Heart left ventricle (tissue), 16 donors: ENCODE measurements at regions not wholly inside any gene's neighbourhood (a gene's known extent, or its start where the extent isn't known, plus 50 kb on each side); places are given as distances from the start of the nearest gene placed in this dataset.
"Not testable (repeated sequence)": the region's sequence is repeated elsewhere in the genome, so short reads cannot be mapped to it uniquely, and the experiment has no call there.

Experiments used
- ATAC-seq, 4 donors: fragments of 200-7000 bp; cut with Tn5 transposase; one replicate each; pipeline ENCODE4 v1.9.1; 2020 to 2022; ENCODE audit warnings: moderate library complexity in 4 of 4, mild to moderate bottlenecking in 3 of 4, moderate number of reproducible peaks in 1 of 4
- DNase-seq, 5 donors: peaks; one replicate each; pipeline ENCODE4 v3.0.0-alpha.2; 2020
- H3K27ac ChIP-seq, 12 donors: fragments of 200-600 bp; sonication (generic) in 4 of 12; one replicate each; pipeline versions ENCODE4 v1.5.0 to v1.8.0; 2016 to 2022; ENCODE audit warnings: mild to moderate bottlenecking in 2 of 12
- H3K27me3 ChIP-seq, 9 donors: fragments of 200-600 bp; sonication (generic) in 2 of 9; one replicate each; pipeline versions ENCODE4 v1.5.1 to v1.8.0; 2016 to 2022; ENCODE audit warnings: mild to moderate bottlenecking in 3 of 9
- H3K36me3 ChIP-seq, 9 donors: fragments of 200-600 bp; sonication (generic) in 2 of 9; one replicate each; pipeline versions ENCODE4 v1.5.0 to v1.8.0; 2018 to 2022; ENCODE audit warnings: mild to moderate bottlenecking in 2 of 9
- H3K4me1 ChIP-seq, 12 donors: fragments of 200-600 bp; sonication (generic) in 4 of 12; one replicate each; pipeline versions ENCODE4 v1.5.0 to v1.8.0; 2016 to 2022; ENCODE audit warnings: mild to moderate bottlenecking in 3 of 12
- H3K4me3 ChIP-seq, 12 donors: fragments of 200-600 bp; sonication (generic) in 4 of 12; one replicate each; pipeline versions ENCODE4 v1.5.0 to v1.8.0; 2017 to 2022; ENCODE audit warnings: mild to moderate bottlenecking in 9 of 12, moderate library complexity in 4 of 12
- H3K9me3 ChIP-seq, 12 donors: fragments of 200-600 bp; sonication (generic) in 4 of 12; one replicate each; pipeline versions ENCODE4 v1.5.0 to v1.8.0; 2016 to 2022; ENCODE audit warnings: mild to moderate bottlenecking in 1 of 12
- CTCF ChIP-seq, 12 donors: fragments of 200-600 bp; sonication (generic) in 4 of 12; IDR thresholded peaks; one replicate each; pipeline versions ENCODE4 v1.5.0 to v1.8.0; 2018 to 2022; ENCODE audit warnings: antibody characterized with exemption in 12 of 12, mild to moderate bottlenecking in 5 of 12
- POLR2A ChIP-seq, 2 donors: fragments of 450-650 bp; IDR thresholded peaks; one replicate each; pipeline ENCODE4 v1.6.1; 2017; ENCODE audit warnings: antibody characterized with exemption in 2 of 2, mild to moderate bottlenecking in 2 of 2, moderate library complexity in 2 of 2
- WGBS, 4 donors: extraction: QIAGEN DNeasy Blood & Tissue Kit in 2 of 4; methylation state at CpG; one replicate each; pipeline versions ENCODE4 v1.1.5 to v1.1.7; 2013 to 2018; 5-methylcytosine and 5-hydroxymethylcytosine counted together
- intact Hi-C, 10 donors: fragments of 100-400 bp; cut with DNase I; formaldehyde crosslinking; loops; one replicate each; pipeline versions ENCODE4 v1.11.1 to v1.14.2; 2022
- donor health status: ischemic (EF 13 %, LVEDD 7.1; RV severe dilation, severe dysfunction).
- donor health status: healthy with polysubstance abuse.
- donor health status: DM: no; HTN: yes; CAD: no.
- donor health status: DM: no; HTN: no; CAD: no.
- donor health status: ischemic (EF 25% LVEDD 6.9; RV normal size, moderate dysfunction).
- donor health status: ischemic (EF 25% LVEDD 5.7; RV mildly dilated, moderate dysfunction).
- donor health status: healthy.
- donor health status: DM: yes; HTN: yes; CAD: no.
- donor health status: ischemic (EF 35%, LVEDD 5.7; RV mildly dilated, moderate dysfunction).
- donor health status: nonischemic (EF 11% LVEDD 7.7; RV severe dilation, severe dysfunction).
- donor health status: DM: yes; HTN: yes; CAD: no.
- donor health status: PGD.
- donor health status: ischemic (EF 29% LVEDD 5.4; RV normal size, mild dysfunction).
- donor health status: nonischemic (EF 23%, LVEDD 6.1; RV moderate dilation, normal function).

DNA sequence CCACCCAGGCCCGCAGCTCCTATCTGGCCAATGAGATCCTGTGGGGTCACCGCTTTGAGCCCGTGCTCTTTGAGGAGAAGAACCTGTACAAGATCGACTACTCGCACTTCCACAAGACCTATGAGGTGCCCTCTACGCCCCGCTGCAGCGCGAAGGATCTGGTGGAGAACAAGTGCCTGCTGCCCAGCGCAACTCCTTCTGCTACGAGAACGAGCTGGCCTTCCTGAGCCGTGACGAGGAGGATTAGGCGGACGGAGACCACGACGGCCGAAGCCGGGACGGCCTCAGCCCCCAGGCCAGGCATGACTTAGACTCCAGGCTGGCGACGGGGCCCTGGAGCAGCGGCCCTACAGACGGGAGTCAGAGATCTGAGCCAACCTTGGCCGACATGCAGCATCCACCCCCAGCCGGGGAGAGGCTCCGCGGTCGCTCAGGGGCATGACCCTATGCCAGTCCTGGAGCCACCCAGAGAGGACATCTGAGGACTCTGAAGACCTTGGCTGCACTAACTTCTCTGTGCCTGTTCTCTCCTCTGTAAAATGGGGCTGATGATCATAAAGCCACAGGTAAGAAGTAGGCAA is 312.0 kb upstream of the WSB1 start:
- H3K9me3 ChIP-seq, H3K4me1 ChIP-seq, H3K27me3 ChIP-seq, H3K4me3 ChIP-seq, H3K27ac ChIP-seq, intact Hi-C loops, ATAC-seq, DNase-seq, H3K36me3 ChIP-seq: not testable (repeated sequence)
- WGBS, 4 donors = 91 to 93% (median 91%) methylated on average over 29 to 30 of the region's 30 CpGs

- H3K4me3 ChIP-seq, DNase-seq, H3K4me1 ChIP-seq, H3K36me3 ChIP-seq, intact Hi-C loops, H3K9me3 ChIP-seq, H3K27me3 ChIP-seq, H3K27ac ChIP-seq: not testable (repeated sequence)
- ATAC-seq = peak in 1 of 4 donors; percentile 29
- 75 to 83% (median 82%) methylated on average over 3 of the region's 3 CpGs for WGBS, 4 donors
These were observed 311.4 kb upstream of the WSB1 start for GRCh38 chr17:26982563-26982962.

DNA sequence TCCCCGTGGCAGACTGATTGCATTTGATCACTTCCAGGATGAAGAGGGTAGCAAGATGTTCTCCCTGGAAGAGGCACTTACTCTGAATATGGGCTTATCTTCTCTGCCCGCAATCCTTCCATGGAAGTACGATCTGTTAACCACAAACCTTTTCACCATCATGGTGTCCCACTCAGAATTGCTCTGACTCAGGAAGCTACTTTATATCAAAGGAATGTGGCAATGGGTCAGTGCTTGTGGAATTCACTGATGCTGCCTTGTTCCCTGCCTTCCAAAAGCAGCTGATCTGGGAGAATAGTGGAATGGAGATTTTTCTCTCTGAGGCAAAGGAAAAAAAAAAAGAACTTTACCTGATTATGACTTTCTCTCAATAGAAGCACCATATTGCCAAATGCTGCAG is 306.1 kb upstream of the WSB1 start:
- 63 to 68% (median 67%) methylated on average over 3 of the region's 3 CpGs for WGBS, 4 donors
- ATAC-seq, H3K4me1 ChIP-seq, H3K36me3 ChIP-seq, H3K4me3 ChIP-seq, H3K27me3 ChIP-seq, H3K27ac ChIP-seq, H3K9me3 ChIP-seq, DNase-seq, intact Hi-C loops: not testable (repeated sequence)

- DNase-seq, H3K4me3 ChIP-seq, H3K4me1 ChIP-seq, H3K36me3 ChIP-seq, H3K27ac ChIP-seq, H3K27me3 ChIP-seq, H3K9me3 ChIP-seq, ATAC-seq, intact Hi-C loops: not testable (repeated sequence)
- WGBS, 4 donors = 66 to 82% (median 70%) methylated on average over 6 of the region's 6 CpGs
These were observed 299.3 kb upstream of the WSB1 start for GRCh38 chr17:26994648-26995047.

DNA sequence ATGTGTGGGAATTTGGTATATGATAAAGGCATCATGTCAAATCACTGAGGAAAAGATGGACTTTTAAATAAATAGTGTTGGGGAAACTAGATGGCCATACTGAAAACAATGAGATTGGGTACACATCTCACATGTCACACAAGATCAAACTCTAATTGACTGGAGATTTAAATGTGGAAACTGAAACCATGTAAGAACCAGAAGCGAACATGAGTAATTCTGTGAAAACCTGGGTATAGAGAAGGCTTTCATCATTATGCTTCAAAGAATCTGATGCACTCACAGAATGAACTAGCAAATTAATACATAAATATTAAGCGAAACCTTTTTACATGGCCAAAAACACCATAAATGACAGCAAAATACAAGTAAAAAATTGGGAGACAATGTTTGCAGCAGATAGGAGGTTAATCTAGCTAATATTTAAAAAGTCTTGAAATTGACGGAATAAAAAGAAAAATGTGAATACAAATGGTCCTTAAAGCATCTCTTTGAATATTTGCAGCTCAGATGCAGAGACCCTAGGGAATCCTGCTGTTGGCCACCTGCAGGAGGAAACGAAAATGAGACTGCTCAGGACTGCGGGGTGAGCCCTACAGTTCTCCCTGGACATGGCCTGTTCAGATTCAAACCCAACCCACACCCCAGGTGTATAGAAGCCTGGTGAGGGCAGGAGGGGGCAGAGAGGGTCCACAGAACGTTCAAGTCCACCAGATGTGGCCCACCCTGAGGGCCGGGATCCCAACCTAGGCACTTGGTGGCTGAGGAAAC is 297.6 kb upstream of the WSB1 start:
- H3K36me3 ChIP-seq, DNase-seq, H3K27ac ChIP-seq, H3K4me1 ChIP-seq, H3K4me3 ChIP-seq, H3K27me3 ChIP-seq, ATAC-seq, intact Hi-C loops, H3K9me3 ChIP-seq: not testable (repeated sequence)
- 58 to 60% (median 59%) methylated on average over 6 to 7 of the region's 7 CpGs for WGBS, 4 donors

GRCh38 chr17:27007734-27008531 is 286.0 kb upstream of the WSB1 start:
- DNase-seq, H3K9me3 ChIP-seq, H3K4me3 ChIP-seq, H3K4me1 ChIP-seq, H3K36me3 ChIP-seq, H3K27ac ChIP-seq, intact Hi-C loops, H3K27me3 ChIP-seq: not testable (repeated sequence)
- WGBS, 4 donors = 59 to 66% (median 63%) methylated on average over 4 of the region's 4 CpGs
- ATAC-seq = peak in 1 of 4 donors; percentile 38

GRCh38 chr17:27009087-27009486 is 284.8 kb upstream of the WSB1 start:
- TF ChIP-seq CTCF (IDR thresholded peaks at IDR 0.05) = no peak
- TF ChIP-seq POLR2A (IDR thresholded peaks at IDR 0.05) = no peak
- intact Hi-C loops = no loop called here
- Histone ChIP-seq H3K27me3 (no peaks in the 10 kb centered on the region), H3K4me1 (no peaks in the 10 kb centered on the region), H3K36me3 (no peaks in the 10 kb centered on the region), H3K27ac (no peak overlapping the region), H3K9me3 (no peaks in the 10 kb centered on the region), H3K4me3 (no peak overlapping the region)
- WGBS, 4 donors = 75 to 87% (median 78%) methylated on average over 12 to 14 of the region's 14 CpGs
- DNase-seq = no peak
- ATAC-seq = no peak

DNA sequence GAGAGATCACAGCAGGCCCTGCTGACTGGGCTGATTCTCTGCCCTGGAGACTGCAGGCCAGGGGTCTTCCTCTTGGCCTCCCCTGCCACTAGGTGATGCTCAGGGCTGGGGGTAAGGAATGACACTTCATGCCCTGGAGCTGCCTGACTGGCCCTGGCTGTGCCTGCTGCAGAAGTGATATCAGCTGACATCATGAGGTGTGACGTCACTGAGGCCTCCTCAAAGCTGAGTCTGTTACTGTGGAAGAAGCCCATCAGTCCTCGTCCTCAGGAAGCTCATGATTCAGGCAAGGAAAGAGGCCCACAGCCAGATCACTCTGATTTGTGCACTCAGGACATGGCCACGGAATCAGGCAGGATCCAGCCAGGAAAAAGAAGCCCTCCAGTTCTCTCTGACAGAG is 283.8 kb upstream of the WSB1 start:
- 28 to 43% (median 34%) methylated on average over 1 to 3 of the region's 3 CpGs for WGBS, 4 donors
- ATAC-seq, H3K4me1 ChIP-seq, H3K27me3 ChIP-seq, intact Hi-C loops, H3K9me3 ChIP-seq, H3K4me3 ChIP-seq, H3K36me3 ChIP-seq, DNase-seq, H3K27ac ChIP-seq: not testable (repeated sequence)

GRCh38 chr17:27030552-27030951 is 263.4 kb upstream of the WSB1 start:
- peaks cover 0 to 14% (median 0%) of the 10 kb centered on the region in 9 donors for H3K27me3 ChIP-seq
- H3K4me3 ChIP-seq, H3K4me1 ChIP-seq, ATAC-seq, H3K27ac ChIP-seq, DNase-seq, intact Hi-C loops, H3K36me3 ChIP-seq: not testable (repeated sequence)
- peaks cover 0 to 27% (median 0%) of the 10 kb centered on the region in 12 donors for H3K9me3 ChIP-seq
- 54 to 62% (median 57%) methylated on average over 3 of the region's 3 CpGs for WGBS, 4 donors
